Activated CD8-positive, alpha-beta memory T cell treated with anti-CD3 and anti-CD28 coated beads for 1 hour (primary cell): ENCODE measurements at regions not wholly inside any gene's neighbourhood (a gene's known extent, or its start where the extent isn't known, plus 50 kb on each side); places are given as distances from the start of the nearest gene placed in this dataset.
"Not testable (repeated sequence)": the region's sequence is repeated elsewhere in the genome, so short reads cannot be mapped to it uniquely, and the experiment has no call there.

Experiments used
- DNase-seq, 2 donors: peaks; one replicate each; pipeline ENCODE4 v3.0.0-alpha.2; 2020; ENCODE audit warnings: low read depth in 1 of 2; ENCODE audit errors: extremely low read depth in 1 of 2

- DNase-seq: no peak
Measured at GRCh38 chr7:10412422-10413019, 561.2 kb upstream of the PHF14 start.

GRCh38 chr7:10418985-10419384 is 554.7 kb upstream of the PHF14 start:
- no peak for DNase-seq

- DNase-seq: no peak
Measured at GRCh38 chr7:10429031-10429430, 544.6 kb upstream of the PHF14 start.

GRCh38 chr7:10429511-10429910 is 544.2 kb upstream of the PHF14 start:
- no peak for DNase-seq

- DNase-seq: no peak
Measured at GRCh38 chr7:10436302-10436701, 537.4 kb upstream of the PHF14 start.

- DNase-seq: no peak
Measured at GRCh38 chr7:10439027-10439426, 534.6 kb upstream of the PHF14 start.

- no peak for DNase-seq
Measured at GRCh38 chr7:10455936-10456335, 517.7 kb upstream of the PHF14 start.

- no peak for DNase-seq
Measured at GRCh38 chr7:10460474-10460873, 513.2 kb upstream of the PHF14 start.

GRCh38 chr7:10463701-10464100 is 510.0 kb upstream of the PHF14 start:
- no peak for DNase-seq

- DNase-seq: not testable (repeated sequence)
Measured at GRCh38 chr7:10465536-10465935, 508.1 kb upstream of the PHF14 start.

- no peak for DNase-seq
Measured at GRCh38 chr7:10468908-10469307, 504.8 kb upstream of the PHF14 start.

GRCh38 chr7:10469476-10469875 is 504.2 kb upstream of the PHF14 start:
- no peak for DNase-seq

- DNase-seq: no peak
Measured at GRCh38 chr7:10471280-10472058, 502.2 kb upstream of the PHF14 start.

GRCh38 chr7:10472115-10472514 is 501.6 kb upstream of the PHF14 start:
- DNase-seq: no peak

- no peak for DNase-seq
Measured at GRCh38 chr7:10473569-10473968, 500.1 kb upstream of the PHF14 start.

- no peak for DNase-seq
Measured at GRCh38 chr7:10474048-10474447, 499.6 kb upstream of the PHF14 start.

- no peak for DNase-seq
Measured at GRCh38 chr7:10475940-10476641, 497.6 kb upstream of the PHF14 start.

GRCh38 chr7:10476642-10477041 is 497.0 kb upstream of the PHF14 start:
- no peak for DNase-seq

GRCh38 chr7:10483671-10484070 is 490.0 kb upstream of the PHF14 start:
- no peak for DNase-seq

GRCh38 chr7:10484767-10485166 is 488.9 kb upstream of the PHF14 start:
- DNase-seq: no peak

GRCh38 chr7:10501206-10501884 is 472.3 kb upstream of the PHF14 start:
- DNase-seq: not testable (repeated sequence)
